Astrocyte (in vitro differentiated cells and primary cell): ENCODE measurements at regions not wholly inside any gene's neighbourhood (a gene's known extent, or its start where the extent isn't known, plus 50 kb on each side); places are given as distances from the start of the nearest gene placed in this dataset.

Source experiments
- CTCF ChIP-seq: IDR thresholded peaks from 2 replicates; pipeline ENCODE4 v1.5.1; 2011; ENCODE audit warnings: low read depth, mild to moderate bottlenecking, inconsistent platforms, low read length, moderate library complexity; ENCODE audit not compliant: insufficient read depth
- EZH2 ChIP-seq: IDR thresholded peaks from 2 replicates; pipeline ENCODE4 v1.6.1; 2012; ENCODE audit warnings: mild to moderate bottlenecking, low read length, inconsistent platforms; ENCODE audit not compliant: insufficient read depth

- TF ChIP-seq CTCF (no peak), EZH2 (no peak)
Measured at GRCh38 chr2:21759819-21760218, 636.1 kb downstream of the TDRD15 start.
